ENCODE measurements at regions not wholly inside any gene's neighbourhood (a gene's known extent, or its start where the extent isn't known, plus 50 kb on each side); places are given as distances from the start of the nearest gene placed in this dataset.

DNA sequence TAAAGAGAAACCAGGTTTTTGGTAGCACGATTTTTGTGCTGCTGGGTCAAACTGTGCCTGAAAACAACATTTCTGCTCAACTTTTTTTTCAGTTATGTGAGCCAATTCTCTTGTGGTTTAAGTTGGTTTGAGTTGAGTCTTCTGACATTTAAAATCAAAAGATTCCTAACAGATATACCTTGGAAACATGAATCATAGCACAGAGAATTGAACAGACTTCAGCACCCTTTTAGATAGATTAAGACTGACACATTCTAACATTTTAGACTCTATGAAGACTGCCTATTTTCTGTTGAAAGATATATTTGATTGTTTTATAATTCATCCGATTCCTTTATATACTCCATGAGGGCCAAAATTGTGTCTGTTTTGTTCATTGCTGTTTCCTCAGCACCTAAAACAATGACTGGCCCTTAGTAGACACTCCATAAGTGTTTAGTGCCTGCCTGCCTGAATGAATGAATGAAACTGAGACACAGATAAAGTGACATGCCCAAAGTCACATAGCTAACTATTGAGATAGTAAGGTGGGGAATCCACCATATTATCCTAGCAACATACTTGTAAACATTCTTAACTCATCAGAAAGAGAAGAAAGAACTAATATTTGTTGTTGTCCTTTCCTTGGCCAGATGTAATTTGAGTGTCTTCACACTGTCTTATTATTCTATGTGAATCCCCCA, 624.0 kb downstream of the MID1IP1 start:
- Histone ChIP-seq H3K4me1 (peaks cover 0 to 7% (median 0%) of the 10 kb centered on the region in 4 donors), H3K36me3 (no peaks in the 10 kb centered on the region), H3K4me3 (no peak overlapping the region), H3K27ac (no peak overlapping the region), H3K9me3 (no peaks in the 10 kb centered on the region), H3K27me3 (no peaks in the 10 kb centered on the region)
- WGBS, 2 donors (ENCODE audit: low coverage in 1 of 2) = 81% methylated on average over 2 of the region's 2 CpGs; no CpG with 5 or more reads in 1 of the 2 donors
- in situ Hi-C loops (cut with MboI; ENCODE audit: low pct_ligation_motif_present in 1 of 4, low pct_unique_long_range_greater_than_20kb in 1 of 4, low sequenced_read_pairs in 3 of 4) = no loop called here
- intact Hi-C loops (cut with DNase I; ENCODE audit: low total_unique reads) = no loop called here
- TF ChIP-seq POLR2AphosphoS5 (IDR thresholded peaks at IDR 0.05) (no peak), EP300 (IDR thresholded peaks at IDR 0.05; ENCODE audit: low read depth) (no peak), POLR2A (IDR thresholded peaks at IDR 0.05) (no peak)
- TF ChIP-seq, protein P1, sequence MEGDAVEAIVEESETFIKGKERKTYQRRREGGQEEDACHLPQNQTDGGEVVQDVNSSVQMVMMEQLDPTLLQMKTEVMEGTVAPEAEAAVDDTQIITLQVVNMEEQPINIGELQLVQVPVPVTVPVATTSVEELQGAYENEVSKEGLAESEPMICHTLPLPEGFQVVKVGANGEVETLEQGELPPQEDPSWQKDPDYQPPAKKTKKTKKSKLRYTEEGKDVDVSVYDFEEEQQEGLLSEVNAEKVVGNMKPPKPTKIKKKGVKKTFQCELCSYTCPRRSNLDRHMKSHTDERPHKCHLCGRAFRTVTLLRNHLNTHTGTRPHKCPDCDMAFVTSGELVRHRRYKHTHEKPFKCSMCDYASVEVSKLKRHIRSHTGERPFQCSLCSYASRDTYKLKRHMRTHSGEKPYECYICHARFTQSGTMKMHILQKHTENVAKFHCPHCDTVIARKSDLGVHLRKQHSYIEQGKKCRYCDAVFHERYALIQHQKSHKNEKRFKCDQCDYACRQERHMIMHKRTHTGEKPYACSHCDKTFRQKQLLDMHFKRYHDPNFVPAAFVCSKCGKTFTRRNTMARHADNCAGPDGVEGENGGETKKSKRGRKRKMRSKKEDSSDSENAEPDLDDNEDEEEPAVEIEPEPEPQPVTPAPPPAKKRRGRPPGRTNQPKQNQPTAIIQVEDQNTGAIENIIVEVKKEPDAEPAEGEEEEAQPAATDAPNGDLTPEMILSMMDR (IDR thresholded peaks at IDR 0.05) = no peak
- DNase-seq = no peak

DNA sequence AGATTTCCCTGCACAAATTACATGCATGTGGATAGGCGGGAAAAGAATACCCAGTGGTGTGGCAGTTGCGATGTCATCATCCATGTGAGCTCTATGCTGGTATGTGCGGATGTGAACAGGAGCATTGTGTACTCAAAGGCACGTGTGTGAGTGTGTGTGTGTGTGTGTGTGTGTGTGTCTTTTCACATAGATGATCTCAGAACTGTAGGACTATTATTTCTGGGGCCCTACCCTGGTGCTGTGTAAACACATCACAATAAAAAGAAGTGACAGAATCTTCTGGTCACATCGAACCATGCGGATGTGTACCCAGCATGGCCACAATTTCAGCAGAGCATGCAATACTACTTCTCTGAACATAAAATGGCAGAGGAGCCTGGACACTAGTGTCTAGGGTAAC, 624.8 kb downstream of the MID1IP1 start:
- intact Hi-C loops (cut with DNase I; ENCODE audit: low total_unique reads) (no loop called here), in situ Hi-C loops (cut with MboI; ENCODE audit: low pct_ligation_motif_present in 1 of 4, low pct_unique_long_range_greater_than_20kb in 1 of 4, low sequenced_read_pairs in 3 of 4) (no loop called here)
- H3K27me3 ChIP-seq = no peaks in the 10 kb centered on the region
- no peak overlapping the region for H3K4me3 ChIP-seq
- TF ChIP-seq, protein P1 (IDR thresholded peaks at IDR 0.05) = no peak
- TF ChIP-seq EP300 (IDR thresholded peaks at IDR 0.05; ENCODE audit: low read depth) (no peak), POLR2A (IDR thresholded peaks at IDR 0.05) (no peak), POLR2AphosphoS5 (IDR thresholded peaks at IDR 0.05) (no peak)
- WGBS, 2 donors (ENCODE audit: low coverage in 1 of 2) = 20 to 73% methylated on average over 1 to 6 of the region's 6 CpGs
- H3K4me1 ChIP-seq = peaks cover 0 to 7% (median 0%) of the 10 kb centered on the region in 4 donors
- no peaks in the 10 kb centered on the region for H3K9me3 ChIP-seq
- no peak overlapping the region for H3K27ac ChIP-seq
- no peaks in the 10 kb centered on the region for H3K36me3 ChIP-seq
- no peak for DNase-seq

DNA sequence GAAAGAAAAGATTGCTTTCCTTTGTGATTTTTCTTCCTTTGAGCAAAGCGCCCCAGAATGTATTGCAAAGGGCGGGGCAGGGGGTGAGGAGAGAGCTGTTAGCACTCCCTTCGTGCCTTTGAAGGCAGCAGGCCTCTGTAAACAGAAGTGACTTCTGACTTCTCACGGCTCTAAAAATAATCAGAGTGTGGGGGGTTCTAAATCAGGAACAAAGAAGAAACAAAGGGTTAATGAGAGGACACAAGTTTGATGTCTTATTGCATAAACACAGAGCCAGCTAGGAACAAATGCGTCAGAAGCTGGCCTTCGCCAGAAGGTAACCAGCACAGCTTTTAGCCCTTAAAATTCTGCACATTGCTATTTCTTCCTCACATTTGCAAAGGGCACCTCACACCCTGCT, 626.2 kb downstream of the MID1IP1 start:
- peaks cover 0 to 7% (median 0%) of the 10 kb centered on the region in 4 donors for H3K4me1 ChIP-seq

DNA sequence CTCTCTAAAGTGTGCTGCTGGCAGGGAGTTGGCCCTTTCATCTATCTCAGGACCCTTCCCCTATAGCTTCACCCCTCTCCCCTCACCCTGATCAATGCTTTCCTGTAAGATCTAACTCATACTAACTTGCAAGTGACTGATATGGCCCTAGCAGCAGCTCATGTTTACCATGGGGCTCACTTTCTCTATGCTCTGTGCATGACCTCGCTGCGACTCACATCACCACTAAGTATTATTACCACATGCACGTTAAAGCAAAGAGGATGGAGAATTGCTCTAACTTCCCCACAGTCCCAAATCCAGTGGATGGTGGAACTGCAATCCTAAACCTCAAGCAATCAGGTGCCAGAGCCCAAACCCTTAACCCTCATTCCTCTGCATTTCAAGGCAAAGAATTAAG, 626.6 kb downstream of the MID1IP1 start:
- DNase-seq = no peak
- H3K27me3 ChIP-seq = no peaks in the 10 kb centered on the region
- no peak overlapping the region for H3K27ac ChIP-seq
- H3K4me3 ChIP-seq = no peak overlapping the region
- no peaks in the 10 kb centered on the region for H3K9me3 ChIP-seq
- no peaks in the 10 kb centered on the region for H3K36me3 ChIP-seq
- in situ Hi-C loops (cut with MboI; ENCODE audit: low pct_ligation_motif_present in 1 of 4, low pct_unique_long_range_greater_than_20kb in 1 of 4, low sequenced_read_pairs in 3 of 4) (no loop called here), intact Hi-C loops (cut with DNase I; ENCODE audit: low total_unique reads) (no loop called here)
- H3K4me1 ChIP-seq = peaks cover 0 to 7% (median 0%) of the 10 kb centered on the region in 4 donors
- 67% methylated on average over 3 of the region's 3 CpGs; no CpG with 5 or more reads in 1 of the 2 donors for WGBS, 2 donors (ENCODE audit: low coverage in 1 of 2)
- TF ChIP-seq POLR2AphosphoS5 (IDR thresholded peaks at IDR 0.05) (no peak), EP300 (IDR thresholded peaks at IDR 0.05; ENCODE audit: low read depth) (no peak), POLR2A (IDR thresholded peaks at IDR 0.05) (no peak)
- TF ChIP-seq, protein P1 (IDR thresholded peaks at IDR 0.05) = no peak

More for the DNA sequence above, 626.2 kb downstream of the MID1IP1 start:
- H3K36me3 ChIP-seq = no peaks in the 10 kb centered on the region
- H3K4me3 ChIP-seq = no peak overlapping the region
- TF ChIP-seq, protein P1 (IDR thresholded peaks at IDR 0.05) = no peak
- no peak for TF ChIP-seq EP300 (IDR thresholded peaks at IDR 0.05; ENCODE audit: low read depth)
- no peak for TF ChIP-seq POLR2AphosphoS5 (IDR thresholded peaks at IDR 0.05)
- TF ChIP-seq POLR2A (IDR thresholded peaks at IDR 0.05) = no peak
- DNase-seq = no peak
- H3K9me3 ChIP-seq = no peaks in the 10 kb centered on the region
- whole genome bisulfite sequencing, 2 donors (ENCODE audit: low coverage in 1 of 2) = 40% methylated on average over 6 of the region's 6 CpGs; no CpG with 5 or more reads in 1 of the 2 donors
- in situ Hi-C loops (cut with MboI; ENCODE audit: low pct_ligation_motif_present in 1 of 4, low pct_unique_long_range_greater_than_20kb in 1 of 4, low sequenced_read_pairs in 3 of 4) = no loop called here
- intact Hi-C loops (cut with DNase I; ENCODE audit: low total_unique reads) = no loop called here
- no peaks in the 10 kb centered on the region for H3K27me3 ChIP-seq
- no peak overlapping the region for H3K27ac ChIP-seq

All from transverse colon (tissue), 4 donors.